Adrenal gland (tissue), 5 donors: ENCODE measurements at regions not wholly inside any gene's neighbourhood (a gene's known extent, or its start where the extent isn't known, plus 50 kb on each side); places are given as distances from the start of the nearest gene placed in this dataset.

Source experiments
- POLR2A ChIP-seq, 2 donors: fragments of 450-650 bp; IDR thresholded peaks; one replicate each; pipeline ENCODE4 v1.6.1; 2017; ENCODE audit warnings: antibody characterized with exemption in 2 of 2, mild to moderate bottlenecking in 2 of 2, moderate library complexity in 1 of 2
- TF ChIP-seq, protein P1 (sequence below), 6 experiments: fragments of 450-650 bp in 4 of 6; fragments of 200-600 bp in 2 of 6; sonication (generic) in 1 of 6; IDR thresholded peaks; 1 replicate in 5 of 6; 2 replicates in 1 of 6; pipeline versions ENCODE4 v1.5.1 to v1.8.0; 2016 to 2021; ENCODE audit warnings: antibody characterized with exemption in 6 of 6, mild to moderate bottlenecking in 2 of 6, moderate library complexity in 1 of 6
- donor health status: DM: no; HTN: no; CAD: no.

DNA sequence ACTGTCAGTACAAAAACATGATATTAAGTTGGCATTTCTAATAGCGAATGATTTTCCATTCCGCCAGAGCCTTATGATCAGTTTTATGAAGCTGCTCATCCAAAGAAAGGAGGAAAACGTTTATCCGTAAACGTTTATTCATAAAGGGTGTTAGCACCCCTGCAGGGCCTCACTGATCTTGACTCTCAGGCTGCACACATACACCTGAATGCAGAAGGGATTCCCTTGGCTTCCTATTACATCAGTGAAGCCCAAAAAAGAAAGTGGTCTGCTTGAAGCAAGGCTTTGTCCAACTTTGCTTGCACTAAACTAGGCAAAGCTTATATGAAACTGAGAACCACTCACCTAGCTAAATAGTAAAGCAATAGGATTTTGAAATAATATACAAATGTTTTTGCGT lies 659.5 kb upstream of the CADM2 start:
- TF ChIP-seq, protein P1, sequence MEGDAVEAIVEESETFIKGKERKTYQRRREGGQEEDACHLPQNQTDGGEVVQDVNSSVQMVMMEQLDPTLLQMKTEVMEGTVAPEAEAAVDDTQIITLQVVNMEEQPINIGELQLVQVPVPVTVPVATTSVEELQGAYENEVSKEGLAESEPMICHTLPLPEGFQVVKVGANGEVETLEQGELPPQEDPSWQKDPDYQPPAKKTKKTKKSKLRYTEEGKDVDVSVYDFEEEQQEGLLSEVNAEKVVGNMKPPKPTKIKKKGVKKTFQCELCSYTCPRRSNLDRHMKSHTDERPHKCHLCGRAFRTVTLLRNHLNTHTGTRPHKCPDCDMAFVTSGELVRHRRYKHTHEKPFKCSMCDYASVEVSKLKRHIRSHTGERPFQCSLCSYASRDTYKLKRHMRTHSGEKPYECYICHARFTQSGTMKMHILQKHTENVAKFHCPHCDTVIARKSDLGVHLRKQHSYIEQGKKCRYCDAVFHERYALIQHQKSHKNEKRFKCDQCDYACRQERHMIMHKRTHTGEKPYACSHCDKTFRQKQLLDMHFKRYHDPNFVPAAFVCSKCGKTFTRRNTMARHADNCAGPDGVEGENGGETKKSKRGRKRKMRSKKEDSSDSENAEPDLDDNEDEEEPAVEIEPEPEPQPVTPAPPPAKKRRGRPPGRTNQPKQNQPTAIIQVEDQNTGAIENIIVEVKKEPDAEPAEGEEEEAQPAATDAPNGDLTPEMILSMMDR (IDR thresholded peaks at IDR 0.05) = no peak
- no peak for TF ChIP-seq POLR2A (IDR thresholded peaks at IDR 0.05)
